SIG-M5 (cell line): ENCODE measurements at regions not wholly inside any gene's neighbourhood (a gene's known extent, or its start where the extent isn't known, plus 50 kb on each side); places are given as distances from the start of the nearest gene placed in this dataset.

Experiments
- DNase-seq: peaks from one replicate; lab custom pipeline; 2025; lab: John Stamatoyannopoulos, UW

DNA sequence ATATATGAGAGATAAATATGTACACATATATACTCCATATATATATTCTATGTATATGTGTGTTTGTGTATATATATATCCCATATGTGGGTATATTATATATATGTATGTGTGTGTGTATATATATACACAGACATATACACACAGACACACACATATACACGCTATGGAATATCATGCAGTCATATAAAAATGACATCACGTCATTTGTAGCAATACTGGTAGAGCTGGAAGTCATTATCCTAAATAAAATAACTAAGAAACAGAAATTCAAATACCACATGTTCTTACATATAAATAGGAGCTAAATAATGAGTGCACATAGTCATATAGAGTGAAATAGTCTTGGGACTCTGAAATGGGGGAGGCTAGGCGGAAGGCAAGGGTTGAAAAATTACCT lies 1000.2 kb downstream of the LRFN5 start:
- no peak for DNase-seq

DNA sequence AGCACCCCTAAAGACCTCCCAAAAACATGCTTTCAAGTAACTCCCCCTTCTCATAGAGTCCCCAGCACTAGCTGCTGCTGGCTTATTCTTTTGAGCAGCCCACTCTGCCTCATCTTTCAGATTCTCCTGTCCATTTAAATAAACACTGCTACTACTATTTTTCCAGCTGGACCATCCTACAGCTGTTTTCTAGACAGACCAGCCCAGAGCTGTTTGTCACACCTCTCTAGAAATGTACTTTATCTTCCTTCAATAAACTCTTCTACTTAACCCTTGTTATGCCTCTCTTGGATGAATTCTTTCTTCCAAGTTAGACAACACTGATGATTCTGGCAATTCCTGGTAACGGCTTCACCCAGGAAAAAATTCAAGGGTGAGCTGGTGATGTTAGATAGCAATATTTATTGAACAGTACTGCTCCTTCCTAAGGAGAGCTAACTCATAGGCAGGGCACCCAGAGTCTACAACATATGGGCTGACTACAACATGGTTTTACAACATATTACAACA lies 995.7 kb downstream of the LRFN5 start:
- no peak for DNase-seq

DNA sequence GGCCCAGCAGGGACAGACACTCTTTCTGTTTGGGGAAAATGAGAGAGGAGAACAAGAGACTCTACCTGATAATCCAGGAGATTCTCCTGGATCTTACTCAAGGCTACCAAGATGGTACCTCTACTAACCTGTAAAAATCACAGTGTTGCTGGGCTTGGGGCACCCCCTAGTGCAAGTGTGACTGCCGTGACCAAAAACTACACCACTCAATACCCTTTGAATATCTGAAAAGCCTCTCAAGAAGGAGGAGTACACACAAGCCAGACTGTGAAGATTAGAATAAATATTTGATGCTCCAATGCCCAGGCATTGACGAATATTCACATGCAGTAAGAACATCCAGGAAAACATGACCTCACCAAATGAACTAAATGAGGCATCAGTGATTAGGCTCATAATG lies 965.4 kb downstream of the LRFN5 start:
- no peak for DNase-seq

DNA sequence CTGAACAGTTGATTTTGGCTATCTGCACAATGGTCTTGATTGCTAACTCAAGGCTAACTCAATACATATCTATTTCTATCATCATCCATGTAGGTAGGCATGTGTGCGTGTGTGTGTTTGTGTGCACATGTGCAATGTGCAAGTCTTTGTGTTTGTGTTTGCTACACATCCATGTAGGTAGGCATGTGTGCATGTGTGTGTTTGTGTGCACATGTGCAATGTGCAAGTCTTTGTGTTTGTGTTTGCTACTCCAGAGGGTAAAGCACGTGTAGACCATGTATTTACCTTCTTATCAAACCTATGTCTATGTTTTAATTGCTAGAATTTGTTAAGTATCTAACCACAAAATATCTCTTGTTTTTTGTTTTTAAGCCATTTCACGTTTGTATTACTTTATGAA lies 962.6 kb downstream of the LRFN5 start:
- no peak for DNase-seq

DNA sequence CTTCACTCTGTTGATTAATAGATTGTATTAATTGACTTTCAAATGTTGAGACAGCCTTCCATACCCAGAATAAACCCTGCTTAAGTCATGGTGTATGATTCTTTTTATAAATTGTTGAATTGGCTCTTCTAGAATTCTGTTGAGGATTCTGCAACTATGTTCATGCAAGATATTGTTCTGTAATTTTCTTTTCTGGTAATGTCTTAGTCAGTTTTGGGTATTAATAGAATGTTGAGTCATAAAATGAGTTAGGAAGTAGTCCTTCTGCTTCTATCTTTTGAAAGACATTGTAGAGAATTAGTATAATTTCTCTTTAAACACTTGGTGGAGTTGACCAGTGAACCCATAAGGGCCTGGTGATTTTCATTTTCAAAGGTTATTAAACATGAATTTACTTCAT lies 958.9 kb downstream of the LRFN5 start:
- DNase-seq, result no peak

DNA sequence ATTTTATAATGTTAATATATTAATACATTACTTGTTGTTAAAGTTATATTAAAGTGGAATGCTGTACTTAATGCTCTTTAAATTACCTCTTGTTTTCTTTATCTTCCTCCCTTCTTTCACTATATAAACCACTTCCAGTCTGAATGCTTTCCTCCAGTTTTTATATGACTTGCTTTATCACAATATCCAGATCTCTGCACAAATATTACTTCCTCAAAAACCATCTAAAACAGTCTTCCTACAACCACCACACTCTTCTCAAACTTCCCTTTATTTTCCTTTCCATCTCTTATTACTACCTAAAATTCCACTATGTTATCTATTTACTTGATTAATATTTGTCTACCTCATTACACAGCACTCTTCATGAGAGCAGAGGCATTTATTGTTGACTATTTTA lies 956.6 kb downstream of the LRFN5 start:
- no peak for DNase-seq

DNA sequence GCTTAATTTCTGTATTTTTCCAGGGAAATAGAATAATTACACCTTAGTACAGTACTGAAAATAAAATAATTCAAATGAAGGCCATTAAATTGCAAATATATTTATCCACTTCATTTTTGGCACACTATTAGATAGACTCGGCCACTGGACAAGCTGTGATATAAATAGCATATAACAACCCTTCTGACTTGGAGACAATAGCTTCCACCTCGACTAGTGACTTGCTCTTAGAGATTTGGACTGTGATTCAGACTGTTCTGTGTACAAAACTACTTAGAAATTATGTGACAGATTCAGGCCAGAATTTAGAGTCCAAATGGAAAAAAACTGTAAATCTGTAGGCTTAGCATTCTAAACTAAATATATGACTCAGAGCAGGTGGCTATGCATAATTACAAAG lies 949.9 kb downstream of the LRFN5 start:
- DNase-seq, result no peak

DNA sequence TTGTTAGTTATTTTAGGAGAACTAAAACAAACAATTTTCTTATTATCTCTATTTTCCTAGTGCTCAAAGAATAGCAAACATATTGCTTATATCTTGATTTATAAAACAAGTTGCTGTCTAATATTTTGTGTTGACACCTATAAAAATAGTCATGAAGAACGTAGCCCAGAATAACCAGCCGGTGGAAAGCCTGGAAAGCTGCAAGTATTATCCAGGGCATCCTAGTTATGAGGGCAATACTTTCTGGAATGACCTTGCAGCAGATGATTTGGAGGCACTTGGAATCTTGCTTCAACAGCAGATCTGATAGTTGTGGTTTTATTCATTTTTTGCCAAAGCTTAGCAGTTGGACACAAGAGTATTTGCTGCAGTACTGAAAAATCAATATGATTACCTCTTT lies 948.7 kb downstream of the LRFN5 start:
- DNase-seq, result no peak

DNA sequence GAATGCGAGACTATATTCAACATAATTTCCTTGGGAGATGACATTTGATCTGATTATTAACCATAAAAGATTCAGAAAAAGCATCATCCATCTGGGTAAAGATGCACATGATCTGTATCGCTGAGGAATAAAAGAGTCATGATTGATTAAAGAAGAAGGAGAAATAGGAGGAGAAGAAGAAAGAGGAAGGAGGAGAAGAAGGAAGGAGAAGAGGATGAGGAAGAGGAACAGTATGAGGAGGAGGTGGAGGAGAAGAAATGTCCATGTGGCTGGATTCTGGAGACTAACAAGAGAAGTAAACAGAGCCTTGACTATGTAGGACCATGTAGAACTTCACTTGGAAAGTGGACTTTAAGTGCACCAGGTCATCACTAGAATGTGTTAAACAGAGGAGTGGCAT lies 947.4 kb downstream of the LRFN5 start:
- DNase-seq, result no peak

DNA sequence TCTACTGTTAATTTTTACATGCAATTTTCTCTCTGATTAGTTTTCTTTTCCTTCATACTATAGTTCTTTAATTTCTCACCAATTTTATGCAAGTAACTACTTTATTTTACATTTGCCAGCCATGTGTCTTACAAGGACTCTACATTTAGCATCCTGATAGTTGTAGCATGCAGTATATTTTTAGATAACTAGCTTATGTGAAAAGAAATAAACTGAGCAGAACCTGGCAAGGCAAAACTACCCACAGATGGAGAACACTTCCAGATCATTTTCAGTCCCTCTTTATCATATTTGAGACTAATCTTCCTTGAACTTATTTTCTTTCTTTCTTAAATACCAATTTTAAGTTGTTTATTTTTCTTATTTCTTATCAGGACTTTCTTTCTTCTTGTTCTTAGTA lies 943.6 kb downstream of the LRFN5 start:
- DNase-seq, result no peak

DNA sequence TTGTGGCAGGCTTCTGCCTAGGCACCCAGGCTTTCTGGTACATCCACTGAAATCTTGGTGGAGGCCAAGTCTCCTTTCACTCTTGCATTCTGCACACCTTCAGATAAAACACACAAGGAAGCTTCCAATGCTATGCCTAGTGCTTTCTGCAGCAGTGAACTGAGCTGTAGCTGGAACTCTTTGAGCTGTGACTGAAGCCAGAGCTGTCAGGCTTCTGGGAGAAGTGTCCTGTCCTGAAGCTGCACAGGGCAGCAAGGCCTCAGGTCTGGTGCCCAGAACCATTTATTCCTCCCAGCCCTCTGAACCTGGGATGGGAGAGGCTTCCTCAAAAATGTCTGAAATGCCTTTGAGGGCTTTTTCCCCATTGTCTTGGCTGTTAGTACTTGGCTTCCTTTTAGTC lies 941.7 kb downstream of the LRFN5 start:
- no peak for DNase-seq

DNA sequence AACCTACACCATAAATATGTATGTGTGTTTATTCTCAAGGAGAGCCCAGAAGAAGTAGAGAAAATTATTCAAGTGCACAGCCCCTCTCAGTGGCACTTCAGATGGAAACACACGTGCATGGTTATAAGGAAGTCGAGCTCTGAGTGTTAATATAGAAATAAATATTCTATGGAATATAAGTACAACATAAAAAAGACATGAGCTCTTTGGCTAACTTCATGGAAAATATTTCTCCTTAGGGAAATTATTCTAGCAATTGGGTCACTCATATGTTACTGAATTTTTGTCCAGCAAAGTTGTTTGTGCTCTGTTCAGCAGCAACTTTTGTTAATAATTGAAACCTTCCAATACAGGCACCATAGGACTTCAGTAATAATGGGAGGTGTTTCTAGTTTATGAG lies 939.0 kb downstream of the LRFN5 start:
- DNase-seq, result no peak

DNA sequence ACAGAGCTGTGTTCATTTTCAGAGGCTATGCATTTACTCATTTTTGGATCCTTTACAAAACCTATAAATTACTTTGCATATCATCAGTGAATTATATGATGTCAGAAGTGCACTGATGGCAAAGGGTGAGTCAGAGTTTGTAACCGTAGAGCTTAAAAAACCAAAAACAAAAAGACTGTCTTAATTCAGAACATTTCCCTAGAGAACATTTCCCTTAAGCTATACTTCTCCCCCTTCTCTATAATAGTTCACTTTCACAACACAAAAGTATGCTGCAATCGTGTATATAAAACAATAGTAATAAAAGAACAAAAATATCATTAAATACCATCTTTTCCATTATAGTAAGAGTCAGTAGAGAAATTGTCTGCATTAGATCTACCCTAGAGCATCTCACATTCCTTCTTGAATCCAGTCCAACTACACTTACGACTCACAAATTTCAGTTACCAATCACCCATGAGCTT lies 934.9 kb downstream of the LRFN5 start:
- no peak for DNase-seq

DNA sequence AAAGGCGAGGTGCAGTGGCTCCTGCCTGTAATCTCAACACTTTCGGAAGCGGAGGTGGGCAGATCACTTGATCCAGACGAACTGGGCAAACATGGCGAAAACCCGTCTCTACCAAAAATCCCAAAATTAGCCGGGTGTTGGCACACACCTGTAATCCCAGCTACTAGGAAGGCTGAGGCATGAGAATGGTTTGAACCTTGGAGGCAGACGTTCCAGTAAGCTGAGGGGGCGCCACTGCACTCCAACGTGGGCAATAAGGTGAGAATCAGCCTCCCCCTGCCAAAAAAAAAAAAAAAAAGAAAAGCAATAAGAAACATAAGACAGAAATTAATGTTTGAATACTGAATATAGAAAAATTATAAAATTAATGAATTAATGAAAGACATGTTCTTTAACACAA lies 928.7 kb downstream of the LRFN5 start:
- DNase-seq, result no peak

DNA sequence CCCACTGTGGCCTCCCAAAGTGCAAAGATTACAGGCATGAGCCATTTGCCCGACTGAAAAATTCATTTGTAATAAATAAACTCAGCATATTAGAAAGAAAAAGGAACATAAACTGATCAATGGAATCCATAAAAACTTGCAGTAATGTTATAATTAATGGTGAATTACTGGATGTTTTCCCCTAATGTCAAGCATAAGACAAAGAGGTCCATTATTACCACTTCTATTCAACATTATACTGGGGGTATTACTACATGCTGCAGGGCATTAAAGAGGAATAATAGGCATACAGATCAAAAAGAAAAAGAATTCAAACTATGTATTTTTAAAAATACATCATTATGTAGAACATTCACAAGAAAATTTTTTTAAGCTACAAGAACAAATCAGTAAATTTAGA lies 926.8 kb downstream of the LRFN5 start:
- no peak for DNase-seq

DNA sequence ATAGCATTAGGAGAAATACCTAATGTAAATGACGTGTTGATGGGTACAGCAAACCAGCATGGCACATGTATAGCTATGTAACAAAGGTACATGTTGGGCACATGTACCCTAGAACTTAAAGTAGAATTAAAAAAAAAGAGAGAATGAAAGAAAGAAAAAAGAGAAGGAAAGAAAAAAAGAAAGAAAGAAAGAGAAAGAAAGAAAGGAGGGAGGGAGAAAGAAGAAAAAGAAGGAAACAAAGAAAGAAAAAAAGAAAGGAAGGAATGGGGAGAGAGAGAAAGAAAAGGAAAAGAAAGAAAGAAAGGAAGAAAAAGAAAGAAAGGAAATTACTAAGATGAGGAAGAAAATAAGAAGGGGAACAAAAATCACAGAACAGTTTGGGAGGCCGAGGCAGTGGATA lies 925.5 kb downstream of the LRFN5 start:
- DNase-seq, result no peak

DNA sequence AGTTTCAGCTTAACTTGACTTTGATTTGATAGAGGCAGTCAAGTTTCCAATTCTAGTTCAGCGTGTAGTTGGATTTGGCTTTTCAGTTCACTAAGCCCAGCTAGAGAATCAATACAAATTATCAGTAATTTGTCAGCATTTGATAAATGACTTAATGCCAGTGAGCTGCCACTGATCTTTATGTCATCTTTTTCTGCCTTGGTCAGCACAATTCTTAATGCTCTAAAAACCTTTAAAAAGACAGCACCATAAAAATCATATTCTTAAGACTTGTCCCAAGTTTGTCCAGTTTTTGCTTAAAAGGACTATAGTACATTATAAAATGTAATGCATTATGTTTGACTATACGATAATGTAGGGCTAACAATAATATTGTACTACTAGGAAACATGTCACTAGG lies 920.5 kb downstream of the LRFN5 start:
- DNase-seq, result no peak

DNA sequence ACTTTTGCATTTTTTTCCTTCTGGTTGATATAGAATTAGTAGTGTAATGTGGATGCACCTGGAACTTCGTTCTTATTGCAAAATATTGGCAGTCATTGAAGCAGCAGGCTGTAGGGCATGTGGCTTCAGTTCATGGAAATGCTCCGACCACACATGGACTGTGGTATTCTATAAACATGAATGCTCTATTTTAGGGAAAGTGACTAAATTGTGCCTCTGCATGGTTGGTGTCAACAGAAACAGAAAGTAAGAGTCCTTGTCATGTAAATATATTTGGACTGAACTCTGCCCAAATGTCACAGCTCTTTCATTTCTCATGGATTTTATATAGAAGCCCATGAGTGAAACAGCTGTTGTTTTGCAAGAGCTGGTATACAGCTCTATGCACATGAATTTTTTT lies 917.0 kb downstream of the LRFN5 start:
- DNase-seq, result no peak

DNA sequence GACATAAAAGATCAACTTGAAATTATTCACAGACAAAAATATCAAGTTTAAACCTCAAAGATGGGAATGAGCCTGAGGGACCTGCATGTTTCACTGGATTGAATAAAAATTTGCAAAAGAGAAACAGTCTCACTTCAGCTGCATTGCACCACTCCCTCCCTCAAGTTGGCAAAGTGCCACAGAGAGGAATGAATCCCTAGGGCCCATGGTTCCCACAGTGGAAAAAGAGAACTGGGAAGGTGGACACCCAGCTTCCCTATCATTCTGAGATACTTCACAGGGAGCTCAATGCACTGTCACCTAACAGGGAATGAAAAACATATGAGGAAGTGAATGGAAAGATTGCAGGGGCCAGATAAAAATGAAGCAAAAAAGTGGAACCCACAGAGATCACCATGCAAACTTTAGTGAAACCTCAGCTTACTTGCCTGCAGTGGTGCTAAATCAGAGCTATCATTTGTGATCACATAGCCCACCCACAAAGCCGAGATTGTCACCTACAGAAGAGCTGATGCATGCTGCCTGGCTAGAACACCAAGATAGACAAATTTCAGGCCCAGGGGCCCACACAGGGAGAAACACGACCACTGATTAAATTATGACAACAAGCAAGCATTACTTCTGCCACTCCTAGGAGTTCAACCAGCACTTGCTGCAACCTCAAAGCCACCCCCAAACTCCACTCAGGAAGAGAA lies 911.3 kb downstream of the LRFN5 start:
- DNase-seq, result no peak

DNA sequence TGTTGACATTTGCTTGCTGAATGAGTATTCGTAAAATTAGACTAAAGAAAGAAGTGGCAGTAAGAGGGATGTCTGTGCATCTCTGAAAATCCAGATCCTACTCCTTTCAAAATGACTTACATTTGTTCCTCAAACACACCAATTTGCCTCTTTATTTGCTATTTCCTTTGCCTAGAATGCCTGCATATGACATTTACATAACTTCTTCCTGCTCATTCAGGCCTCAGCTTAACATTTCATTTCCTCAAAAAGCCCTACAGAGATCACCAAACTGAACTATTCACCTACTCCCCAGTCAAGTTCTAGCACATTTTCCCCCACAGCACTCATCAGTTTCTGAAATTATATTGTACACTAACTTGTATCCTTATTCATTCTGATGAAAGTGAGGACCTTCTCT lies 907.2 kb downstream of the LRFN5 start:
- DNase-seq, result no peak

DNA sequence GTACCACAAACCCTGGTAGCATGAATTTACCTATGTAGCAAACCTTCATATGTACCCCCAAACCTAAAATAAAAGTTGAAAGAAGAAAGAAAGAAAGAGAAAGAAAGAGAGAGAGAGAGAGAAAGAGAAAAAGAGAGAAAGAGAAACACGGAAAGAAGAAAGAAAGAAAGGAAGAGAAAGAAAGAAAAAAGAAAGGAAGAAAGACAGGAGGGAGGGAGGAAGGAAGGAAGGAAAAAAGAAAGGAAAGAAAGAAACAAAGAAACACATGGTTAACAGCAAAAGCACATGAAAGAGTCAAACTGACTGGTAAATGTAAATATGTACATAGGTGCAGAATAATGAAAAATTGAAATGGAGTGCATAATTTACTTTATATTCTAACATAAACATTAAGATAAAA lies 903.4 kb downstream of the LRFN5 start:
- no peak for DNase-seq

DNA sequence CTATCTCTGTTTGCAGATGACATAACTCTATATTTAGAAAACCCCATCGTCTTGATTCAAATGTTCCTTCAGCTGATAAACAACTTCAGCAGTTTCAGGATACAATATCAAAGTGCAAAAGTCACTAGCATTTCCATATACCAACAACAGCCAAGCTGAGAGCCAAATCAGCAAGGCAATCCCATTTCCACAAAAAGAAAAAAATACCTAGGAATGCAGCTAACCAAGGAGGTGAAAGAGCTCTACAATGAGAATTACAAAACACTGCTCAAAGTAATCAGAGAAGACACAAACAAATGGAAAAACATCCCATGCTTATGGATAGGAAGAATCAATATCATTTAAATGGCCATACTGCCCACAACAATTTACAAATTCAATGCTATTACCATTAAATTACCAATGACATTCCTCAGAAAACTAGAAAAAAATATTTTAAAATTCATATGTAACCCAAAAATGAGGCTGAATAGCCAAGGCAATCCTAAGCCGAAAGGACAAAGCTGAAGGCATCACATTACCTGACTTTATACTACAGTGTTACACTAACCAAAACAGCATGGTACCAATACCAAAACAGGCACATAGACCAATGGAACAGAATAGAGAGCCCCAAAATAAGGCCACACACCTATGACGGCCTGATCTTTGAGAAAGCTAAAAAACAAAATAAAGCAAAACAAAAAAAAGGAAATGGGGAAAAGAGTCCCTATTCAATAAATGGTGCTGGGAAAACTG lies 901.7 kb downstream of the LRFN5 start:
- DNase-seq, result no peak

DNA sequence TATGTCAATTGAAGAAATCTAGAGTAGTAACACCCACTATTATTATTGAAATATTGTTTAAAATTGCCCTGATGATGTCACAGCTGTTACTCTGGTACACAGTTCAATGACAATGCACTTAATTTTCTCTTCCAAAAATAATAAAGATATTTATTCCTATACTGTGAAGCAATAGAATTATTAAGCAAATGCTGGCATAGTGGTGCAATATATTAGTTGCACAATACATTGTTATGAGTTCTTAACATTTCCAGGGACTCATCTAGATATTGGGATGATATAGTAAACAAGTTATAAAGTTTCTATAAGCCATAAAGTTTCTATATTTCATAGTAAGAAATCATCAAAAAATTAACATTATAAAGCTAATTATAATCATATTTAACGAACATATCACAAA lies 897.8 kb downstream of the LRFN5 start:
- DNase-seq, result no peak

DNA sequence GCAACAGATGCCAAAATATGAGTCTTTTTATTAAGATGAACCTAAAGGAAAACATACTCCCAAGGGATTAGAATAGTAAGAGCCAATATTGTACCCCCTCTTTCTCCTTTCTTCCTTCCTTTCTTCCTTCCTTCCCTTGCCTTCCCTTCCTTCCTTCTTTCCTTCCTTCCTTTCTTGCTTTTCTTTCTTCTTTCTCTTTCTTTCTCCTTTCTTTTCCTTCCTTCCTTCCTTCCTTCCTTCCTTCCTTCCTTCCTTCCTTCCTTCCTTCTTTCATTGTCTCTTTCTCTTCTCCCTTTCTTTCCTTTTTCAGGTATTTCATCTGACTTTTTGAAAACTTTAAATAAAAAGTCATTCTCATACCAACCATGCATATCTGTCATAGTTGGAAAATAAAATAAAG lies 892.5 kb downstream of the LRFN5 start:
- DNase-seq, result no peak
